ENCODE measurements at regions not wholly inside any gene's neighbourhood (a gene's known extent, or its start where the extent isn't known, plus 50 kb on each side); places are given as distances from the start of the nearest gene placed in this dataset.
"Not testable (repeated sequence)": the region's sequence is repeated elsewhere in the genome, so short reads cannot be mapped to it uniquely, and the experiment has no call there.

GRCh38 chr6:82467338-82467737, 103.7 kb downstream of the TPBG start:
- Histone ChIP-seq H3K36me3 (no peaks in the 10 kb centered on the region), H3K4me3 (no peak overlapping the region), H3K27ac (no peak overlapping the region), H3K4me1 (no peaks in the 10 kb centered on the region), H3K9me3 (peaks cover 0 to 13% (median 0%) of the 10 kb centered on the region in 3 donors), H3K27me3 (no peaks in the 10 kb centered on the region)
- intact Hi-C loops (cut with DNase I; ENCODE audit: low total_unique reads): no loop called here
- TF ChIP-seq CTCF (IDR thresholded peaks at IDR 0.05): no peak
- DNase-seq: no peak

- H3K4me3 ChIP-seq; H3K4me1 ChIP-seq; intact Hi-C loops (cut with DNase I; ENCODE audit: low total_unique reads); H3K27ac ChIP-seq; H3K36me3 ChIP-seq; H3K27me3 ChIP-seq; DNase-seq: not testable (repeated sequence)
- H3K9me3 ChIP-seq: peaks cover 0 to 13% (median 0%) of the 10 kb centered on the region in 3 donors
These were observed 106.5 kb downstream of the TPBG start for GRCh38 chr6:82470123-82470522.

GRCh38 chr6:82475106-82475505, 111.5 kb downstream of the TPBG start:
- H3K4me1 ChIP-seq; intact Hi-C loops (cut with DNase I; ENCODE audit: low total_unique reads); H3K27ac ChIP-seq; H3K27me3 ChIP-seq; DNase-seq; H3K36me3 ChIP-seq; H3K4me3 ChIP-seq; H3K9me3 ChIP-seq: not testable (repeated sequence)

- Histone ChIP-seq H3K4me3 (no peak overlapping the region), H3K27ac (no peak overlapping the region), H3K27me3 (no peaks in the 10 kb centered on the region), H3K9me3 (peaks cover 0 to 21% (median 15%) of the 10 kb centered on the region in 3 donors), H3K4me1 (no peaks in the 10 kb centered on the region), H3K36me3 (no peaks in the 10 kb centered on the region)
- TF ChIP-seq CTCF (IDR thresholded peaks at IDR 0.05): no peak
- intact Hi-C loops (cut with DNase I; ENCODE audit: low total_unique reads): no loop called here
- DNase-seq: no peak
These were observed 120.4 kb downstream of the TPBG start for GRCh38 chr6:82484001-82484400.

- Histone ChIP-seq H3K4me3 (no peak overlapping the region), H3K27me3 (no peaks in the 10 kb centered on the region), H3K4me1 (no peaks in the 10 kb centered on the region), H3K27ac (no peak overlapping the region), H3K36me3 (no peaks in the 10 kb centered on the region), H3K9me3 (peaks cover 0 to 21% (median 15%) of the 10 kb centered on the region in 3 donors)
- intact Hi-C loops (cut with DNase I; ENCODE audit: low total_unique reads): no loop called here
- no peak for DNase-seq
- TF ChIP-seq CTCF (IDR thresholded peaks at IDR 0.05): no peak
These were observed 121.4 kb downstream of the TPBG start for GRCh38 chr6:82484737-82485626.

GRCh38 chr6:82487895-82488294, 124.3 kb downstream of the TPBG start:
- H3K4me1 ChIP-seq: no peaks in the 10 kb centered on the region
- no peaks in the 10 kb centered on the region for H3K36me3 ChIP-seq
- no peak for TF ChIP-seq CTCF (IDR thresholded peaks at IDR 0.05)
- H3K27ac ChIP-seq: no peak overlapping the region
- no peaks in the 10 kb centered on the region for H3K27me3 ChIP-seq
- no peak for DNase-seq
- no peak overlapping the region for H3K4me3 ChIP-seq
- intact Hi-C loops (cut with DNase I; ENCODE audit: low total_unique reads): no loop called here
- peaks cover 0 to 21% (median 15%) of the 10 kb centered on the region in 3 donors for H3K9me3 ChIP-seq

All from tibial artery (tissue), 4 donors.